GM12891 (cell line): ENCODE measurements at regions not wholly inside any gene's neighbourhood (a gene's known extent, or its start where the extent isn't known, plus 50 kb on each side); places are given as distances from the start of the nearest gene placed in this dataset.
"Not testable (repeated sequence)": the region's sequence is repeated elsewhere in the genome, so short reads cannot be mapped to it uniquely, and the experiment has no call there.

Experiments
- PAX5 ChIP-seq: IDR thresholded peaks from 2 replicates; pipeline ENCODE4 v1.6.1; 2011; ENCODE audit warnings: low read length, moderate library complexity, mild to moderate bottlenecking; ENCODE audit not compliant: insufficient read depth, severe bottlenecking
- POLR2A ChIP-seq: IDR thresholded peaks from 2 replicates; pipeline ENCODE4 v1.6.1; 2011; ENCODE audit warnings: low read depth, low read length, control low read depth
- POLR2AphosphoS5 ChIP-seq: IDR thresholded peaks from 2 replicates; pipeline ENCODE4 v1.6.1; 2011; ENCODE audit warnings: low read depth, low read length, control low read depth
- POU2F2 ChIP-seq: IDR thresholded peaks from 2 replicates; pipeline ENCODE4 v1.6.1; 2011; ENCODE audit warnings: low read depth, mild to moderate bottlenecking, control low read depth, low read length, moderate library complexity
- SPI1 ChIP-seq: IDR thresholded peaks from 2 replicates; pipeline ENCODE4 v1.6.1; 2011; ENCODE audit warnings: low read depth, low read length, control low read depth
- TAF1 ChIP-seq: IDR thresholded peaks from 2 replicates; pipeline ENCODE4 v1.6.1; 2011; ENCODE audit warnings: low read depth, low read length, control low read depth

DNA sequence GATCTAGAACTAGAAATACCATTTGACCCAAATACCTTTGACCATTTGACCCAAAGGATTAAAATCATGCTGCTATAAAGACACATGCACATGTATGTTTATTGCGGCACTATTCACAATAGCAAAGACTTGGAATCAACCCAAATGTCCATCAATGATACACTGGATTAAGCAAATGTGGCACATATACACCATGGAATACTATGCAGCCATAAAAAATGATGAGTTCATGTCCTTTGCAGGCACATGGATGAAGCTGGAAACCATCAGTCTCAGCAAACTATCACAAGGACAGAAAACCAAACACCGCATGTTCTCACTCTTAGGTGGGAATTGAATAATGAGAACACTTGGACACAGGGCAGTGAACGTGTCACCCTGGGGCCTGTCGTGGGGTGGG, 87.9 kb upstream of the MEGF10 start:
- TF ChIP-seq POLR2AphosphoS5, POLR2A, SPI1, PAX5, TAF1, POU2F2: not testable (repeated sequence)
